ENCODE measurements at regions not wholly inside any gene's neighbourhood (a gene's known extent, or its start where the extent isn't known, plus 50 kb on each side); places are given as distances from the start of the nearest gene placed in this dataset.

GRCh38 chr14:30264161-30264560 is 294.8 kb upstream of the G2E3 start:
- Histone ChIP-seq H3K9ac (ENCODE audit: insufficient read depth, low read length) (no peak overlapping the region), H3K79me2 (ENCODE audit: control insufficient read depth, insufficient read depth, low read length) (no peaks in the 10 kb centered on the region), H4K20me1 (ENCODE audit: control insufficient read depth, extremely low read depth, insufficient read depth, low read length) (no peaks in the 10 kb centered on the region), H2AFZ (ENCODE audit: low read length) (no peak overlapping the region), H3K36me3 (ENCODE audit: control insufficient read depth, insufficient read depth, low read length) (no peaks in the 10 kb centered on the region), H3K4me1 (ENCODE audit: control insufficient read depth, extremely low read depth, insufficient read depth, low read length) (no peaks in the 10 kb centered on the region), H3K27me3 (ENCODE audit: control insufficient read depth, insufficient read depth, low read length) (no peaks in the 10 kb centered on the region), H3K9me3 (ENCODE audit: control insufficient read depth, insufficient read depth, low read depth, low read length) (no peaks in the 10 kb centered on the region), H3K4me2 (ENCODE audit: extremely low read depth, insufficient read depth, low read length) (no peak overlapping the region), H3K4me3 (replicated peaks in 1 of 4; ENCODE audit: control extremely low read depth in 1 of 4, insufficient read depth in 1 of 4, low read depth in 3 of 4, low read length in 4 of 4) (no peak overlapping the region), H3K27ac (ENCODE audit: insufficient read depth, low read length) (no peak overlapping the region)
- DNase-seq (ENCODE audit: low read depth in 2 of 2) = no peak
- TF ChIP-seq CTCF (conservative IDR thresholded peaks at IDR 0.05 in 1 of 2, IDR thresholded peaks at IDR 0.05 in 1 of 2; ENCODE audit: low read depth in 1 of 2, low read length in 2 of 2) (no peak), EZH2 (IDR thresholded peaks at IDR 0.05; ENCODE audit: low read length, missing control alignments) (no peak)

- H3K4me3 ChIP-seq (replicated peaks in 1 of 4; ENCODE audit: control extremely low read depth in 1 of 4, insufficient read depth in 1 of 4, low read depth in 3 of 4, low read length in 4 of 4) = no peak overlapping the region
- no peak overlapping the region for H3K9ac ChIP-seq (ENCODE audit: insufficient read depth, low read length)
- H3K27me3 ChIP-seq (ENCODE audit: control insufficient read depth, insufficient read depth, low read length) = no peaks in the 10 kb centered on the region
- no peaks in the 10 kb centered on the region for H3K9me3 ChIP-seq (ENCODE audit: control insufficient read depth, insufficient read depth, low read depth, low read length)
- H3K36me3 ChIP-seq (ENCODE audit: control insufficient read depth, insufficient read depth, low read length) = no peaks in the 10 kb centered on the region
- H3K4me1 ChIP-seq (ENCODE audit: control insufficient read depth, extremely low read depth, insufficient read depth, low read length) = no peaks in the 10 kb centered on the region
- no peak for TF ChIP-seq EZH2 (IDR thresholded peaks at IDR 0.05; ENCODE audit: low read length, missing control alignments)
- no peaks in the 10 kb centered on the region for H4K20me1 ChIP-seq (ENCODE audit: control insufficient read depth, extremely low read depth, insufficient read depth, low read length)
- no peak overlapping the region for H3K27ac ChIP-seq (ENCODE audit: insufficient read depth, low read length)
- H3K79me2 ChIP-seq (ENCODE audit: control insufficient read depth, insufficient read depth, low read length) = no peaks in the 10 kb centered on the region
- H3K4me2 ChIP-seq (ENCODE audit: extremely low read depth, insufficient read depth, low read length) = no peak overlapping the region
- H2AFZ ChIP-seq (ENCODE audit: low read length) = no peak overlapping the region
- no peak for DNase-seq (ENCODE audit: low read depth in 2 of 2)
These were observed 292.7 kb upstream of the G2E3 start for GRCh38 chr14:30266290-30266689.

- H3K4me1 ChIP-seq (ENCODE audit: control insufficient read depth, extremely low read depth, insufficient read depth, low read length) = no peaks in the 10 kb centered on the region
- no peaks in the 10 kb centered on the region for H4K20me1 ChIP-seq (ENCODE audit: control insufficient read depth, extremely low read depth, insufficient read depth, low read length)
- peak overlapping the region; percentile 4 for H2AFZ ChIP-seq (ENCODE audit: low read length)
- H3K27me3 ChIP-seq (ENCODE audit: control insufficient read depth, insufficient read depth, low read length) = no peaks in the 10 kb centered on the region
- no peaks in the 10 kb centered on the region for H3K9me3 ChIP-seq (ENCODE audit: control insufficient read depth, insufficient read depth, low read depth, low read length)
- TF ChIP-seq CTCF (conservative IDR thresholded peaks at IDR 0.05 in 1 of 2, IDR thresholded peaks at IDR 0.05 in 1 of 2; ENCODE audit: low read depth in 1 of 2, low read length in 2 of 2) (no peak), EZH2 (IDR thresholded peaks at IDR 0.05; ENCODE audit: low read length, missing control alignments) (no peak)
- no peak overlapping the region for H3K4me3 ChIP-seq (replicated peaks in 1 of 4; ENCODE audit: control extremely low read depth in 1 of 4, insufficient read depth in 1 of 4, low read depth in 3 of 4, low read length in 4 of 4)
- no peak overlapping the region for H3K27ac ChIP-seq (ENCODE audit: insufficient read depth, low read length)
- H3K9ac ChIP-seq (ENCODE audit: insufficient read depth, low read length) = no peak overlapping the region
- no peaks in the 10 kb centered on the region for H3K36me3 ChIP-seq (ENCODE audit: control insufficient read depth, insufficient read depth, low read length)
- no peaks in the 10 kb centered on the region for H3K79me2 ChIP-seq (ENCODE audit: control insufficient read depth, insufficient read depth, low read length)
- no peak overlapping the region for H3K4me2 ChIP-seq (ENCODE audit: extremely low read depth, insufficient read depth, low read length)
- peak; percentile 32 to 62 for DNase-seq (ENCODE audit: low read depth in 2 of 2)
These were observed 291.8 kb upstream of the G2E3 start for GRCh38 chr14:30267141-30267540.
